GM12875 (cell line): ENCODE measurements at regions not wholly inside any gene's neighbourhood (a gene's known extent, or its start where the extent isn't known, plus 50 kb on each side); places are given as distances from the start of the nearest gene placed in this dataset.
"Not testable (repeated sequence)": the region's sequence is repeated elsewhere in the genome, so short reads cannot be mapped to it uniquely, and the experiment has no call there.

Experiments
- H3K4me3 ChIP-seq: one replicate; pipeline ENCODE4 v1.5.1; 2011; ENCODE audit warnings: low read depth, low read length, control low read depth
- CTCF ChIP-seq: IDR thresholded peaks from 2 replicates; pipeline ENCODE4 v1.5.1; 2011; ENCODE audit warnings: low read depth, mild to moderate bottlenecking, control low read depth, inconsistent platforms, low read length, moderate library complexity, borderline replicate concordance; ENCODE audit not compliant: insufficient read depth

GRCh38 chr4:177802661-177803060, 360.4 kb upstream of the AGA start:
- no peak overlapping the region for H3K4me3 ChIP-seq
- TF ChIP-seq CTCF, result no peak

GRCh38 chr4:177803151-177803550, 360.9 kb upstream of the AGA start:
- H3K4me3 ChIP-seq, result no peak overlapping the region
- no peak for TF ChIP-seq CTCF

GRCh38 chr4:177809791-177810190, 367.6 kb upstream of the AGA start:
- no peak overlapping the region for H3K4me3 ChIP-seq
- no peak for TF ChIP-seq CTCF

GRCh38 chr4:177810220-177810619, 368.0 kb upstream of the AGA start:
- TF ChIP-seq CTCF, result no peak
- no peak overlapping the region for H3K4me3 ChIP-seq

GRCh38 chr4:177818392-177818791, 376.2 kb upstream of the AGA start:
- not testable (repeated sequence) for H3K4me3 ChIP-seq

- TF ChIP-seq CTCF, result no peak
- no peak overlapping the region for H3K4me3 ChIP-seq
Measured at GRCh38 chr4:177826973-177827372, 384.7 kb upstream of the AGA start.

GRCh38 chr4:177841258-177841657, 399.0 kb upstream of the AGA start:
- H3K4me3 ChIP-seq, result no peak overlapping the region
- no peak for TF ChIP-seq CTCF

GRCh38 chr4:177853229-177853628, 411.0 kb upstream of the AGA start:
- TF ChIP-seq CTCF, result no peak
- no peak overlapping the region for H3K4me3 ChIP-seq
